A549 (cell line): ENCODE measurements at regions not wholly inside any gene's neighbourhood (a gene's known extent, or its start where the extent isn't known, plus 50 kb on each side); places are given as distances from the start of the nearest gene placed in this dataset.

Experiments
- ATAC-seq, 2 experiments: fragments of 200-7000 bp in 1 of 2; fragments of >200 bp in 1 of 2; cut with Nextera tagmentation in 1 of 2; cut with Tn5 transposase in 1 of 2; 3 replicates each; pipeline versions ENCODE4 v1.8.0 to v1.9.1; 2018 to 2020; ENCODE audit warnings: mild to moderate bottlenecking in 1 of 2, moderate library complexity in 1 of 2
- CTCF ChIA-PET: fragments of 300-600 bp; sonication (Branson Sonifier 250); formaldehyde crosslinking; extraction: SDS; loops from one replicate; lab custom pipeline; 2021; ENCODE audit warnings: antibody characterized with exemption, inconsistent platforms; lab: Yijun Ruan, JAX
- POLR2A ChIA-PET: fragments of 350-600 bp; formaldehyde crosslinking; extraction: SDS; loops from one replicate; lab custom pipeline; 2021; ENCODE audit warnings: antibody characterized with exemption, inconsistent platforms; lab: Yijun Ruan, JAX
- DNase-seq, 2 experiments: peaks; one replicate each; pipeline versions ENCODE4 v3.0.0 to v3.0.0-alpha.2; 2011 to 2016; ENCODE audit warnings: low read depth in 1 of 2, low spot score in 1 of 2
- FAIRE-seq: peaks from 2 replicates; lab custom pipeline; 2011; peaks lifted over from hg19 to GRCh38; lab: Jason Lieb, UNC
- H3K27ac ChIP-seq, 2 experiments: fragments of >200 bp; sonication (Bioruptor Twin); formaldehyde crosslinking; 3 replicates each; pipeline ENCODE4 v1.5.1; 2016 to 2017
- H3K4me1 ChIP-seq: fragments of >200 bp; sonication (Bioruptor Twin); formaldehyde crosslinking; 3 replicates; pipeline ENCODE4 v1.6.1; 2016
- H3K4me2 ChIP-seq: fragments of >200 bp; sonication (Bioruptor Twin); formaldehyde crosslinking; 3 replicates; pipeline ENCODE4 v1.6.1; 2016
- H3K4me3 ChIP-seq: fragments of >200 bp; sonication (Bioruptor Twin); formaldehyde crosslinking; 3 replicates; pipeline ENCODE4 v1.5.1; 2016
- H3K9me3 ChIP-seq: fragments of >200 bp; sonication (Bioruptor Twin); formaldehyde crosslinking; 3 replicates; pipeline ENCODE4 v1.6.1; 2016
- CEBPB ChIP-seq, 2 experiments: fragments of >200 bp in 1 of 2; sonication (Bioruptor Twin) in 1 of 2; formaldehyde crosslinking in 1 of 2; IDR thresholded peaks; 2 replicates each; pipeline ENCODE4 v1.6.1; 2012 to 2016
- CHD4 ChIP-seq: fragments of 200-600 bp; sonication (generic); IDR thresholded peaks from 2 replicates; pipeline ENCODE4 v1.6.1; 2016; ENCODE audit warnings: antibody characterized with exemption, mild to moderate bottlenecking, borderline replicate concordance
- CTCF ChIP-seq: fragments of >200 bp; sonication (Bioruptor Twin); formaldehyde crosslinking; IDR thresholded peaks from 3 replicates; pipeline ENCODE4 v1.5.1; 2016
- EHF ChIP-seq: fragments of 250-450 bp; sonication (Bioruptor Pico); IDR thresholded peaks from 2 replicates; pipeline ENCODE4 v1.5.0; 2020; ENCODE audit warnings: mild to moderate bottlenecking
- EP300 ChIP-seq, 2 experiments: fragments of >200 bp; sonication (Bioruptor Twin); formaldehyde crosslinking; IDR thresholded peaks; 2 replicates in 1 of 2; 3 replicates in 1 of 2; pipeline ENCODE4 v1.6.1; 2016 to 2017
- ESRRA ChIP-seq: fragments of 150-350 bp; IDR thresholded peaks from 2 replicates; pipeline ENCODE4 v1.6.1; 2014; ENCODE audit warnings: mild to moderate bottlenecking, low read length, borderline replicate concordance
- FOSB ChIP-seq: fragments of 250-450 bp; sonication (Bioruptor Pico); IDR thresholded peaks from 2 replicates; pipeline ENCODE4 v1.5.0; 2020; ENCODE audit warnings: mild to moderate bottlenecking, moderate library complexity
- FOSL2 ChIP-seq, 2 experiments: fragments of 450-650 bp in 1 of 2; fragments of >200 bp in 1 of 2; sonication (Bioruptor Twin) in 1 of 2; formaldehyde crosslinking; IDR thresholded peaks; 2 replicates each; pipeline versions ENCODE4 v1.5.0 to v1.6.1; 2016 to 2020; ENCODE audit warnings: mild to moderate bottlenecking in 1 of 2, moderate library complexity in 1 of 2
- HEYL ChIP-seq: fragments of 250-450 bp; sonication (Bioruptor Pico); IDR thresholded peaks from 2 replicates; pipeline ENCODE4 v1.8.0; 2021; ENCODE audit warnings: mild to moderate bottlenecking, moderate library complexity
- HOXB5 ChIP-seq: fragments of 250-450 bp; sonication (Bioruptor Pico); IDR thresholded peaks from 2 replicates; pipeline ENCODE4 v1.5.0; 2020; ENCODE audit warnings: mild to moderate bottlenecking, moderate library complexity
- JUN ChIP-seq, 2 experiments: fragments of >200 bp; sonication (Bioruptor Twin); formaldehyde crosslinking; IDR thresholded peaks; 2 replicates in 1 of 2; 3 replicates in 1 of 2; pipeline ENCODE4 v1.6.1; 2016 to 2017
- MAZ ChIP-seq: fragments of 150-350 bp; IDR thresholded peaks from 2 replicates; pipeline ENCODE4 v1.6.1; 2014; ENCODE audit warnings: antibody characterized with exemption, low read depth, low read length, borderline replicate concordance
- MYC ChIP-seq: IDR thresholded peaks from 2 replicates; pipeline ENCODE4 v1.6.1; 2012; ENCODE audit warnings: mild to moderate bottlenecking, inconsistent platforms, low read length, improper control_type of control experiment, borderline replicate concordance
- NFE2L2 ChIP-seq: fragments of 150-350 bp; conservative IDR thresholded peaks from 2 replicates; pipeline ENCODE4 v1.6.1; 2014; ENCODE audit warnings: low read length
- ZC3H11A ChIP-seq: fragments of 450-650 bp; IDR thresholded peaks from 2 replicates; pipeline ENCODE4 v1.6.1; 2014; ENCODE audit warnings: antibody characterized with exemption, mild to moderate bottlenecking
- ZNF302 ChIP-seq: fragments of 250-450 bp; sonication (Bioruptor Pico); IDR thresholded peaks from 2 replicates; pipeline ENCODE4 v1.9.0; 2021; ENCODE audit warnings: inconsistent platforms, mild to moderate bottlenecking, moderate library complexity
- WGBS: methylation state at CpG from one replicate; pipeline ENCODE4 v1.1.6; 2017; ENCODE audit errors: missing lambda C conversion rate; 5-methylcytosine and 5-hydroxymethylcytosine counted together
- TF ChIP-seq, protein P1 (sequence below): IDR thresholded peaks from 2 replicates; pipeline ENCODE4 v1.6.1; 2012; ENCODE audit warnings: low read depth, borderline replicate concordance

- TF ChIP-seq ZNF302 (CRISPR knock-in tag) (no peak), NFE2L2 (no peak), ZC3H11A (no peak), CTCF (no peak), HEYL (CRISPR knock-in tag) (no peak), CEBPB (IDR thresholded peaks at IDR 0.05) (no peak), EHF (CRISPR knock-in tag) (no peak), ESRRA (no peak), HOXB5 (CRISPR knock-in tag) (no peak), FOSB (no peak), JUN (IDR thresholded peaks at IDR 0.05) (no peak), MYC (no peak)
- TF ChIP-seq, protein P1, sequence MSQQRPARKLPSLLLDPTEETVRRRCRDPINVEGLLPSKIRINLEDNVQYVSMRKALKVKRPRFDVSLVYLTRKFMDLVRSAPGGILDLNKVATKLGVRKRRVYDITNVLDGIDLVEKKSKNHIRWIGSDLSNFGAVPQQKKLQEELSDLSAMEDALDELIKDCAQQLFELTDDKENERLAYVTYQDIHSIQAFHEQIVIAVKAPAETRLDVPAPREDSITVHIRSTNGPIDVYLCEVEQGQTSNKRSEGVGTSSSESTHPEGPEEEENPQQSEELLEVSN, result no peak
- ChIA-PET CTCF (interaction anchor here (0.7 kb wide), 1 partner anchor 27 kb away, joined by 4 read pairs; no protein-coding TSS in a partner anchor), POLR2A (no interaction called here)
- ATAC-seq, result no peak
- FAIRE-seq, result no peak
- 53% methylated on average over 5 of the region's 5 CpGs for WGBS
- H3K9me3 ChIP-seq, result no peaks in the 10 kb centered on the region
- H3K4me3 ChIP-seq, result no peak overlapping the region
- no peaks in the 10 kb centered on the region for H3K4me1 ChIP-seq
- H3K27ac ChIP-seq, result no peak overlapping the region
- no peak for DNase-seq
- H3K4me2 ChIP-seq, result no peak overlapping the region
These were observed 70.1 kb upstream of the ARHGAP21 start for GRCh38 chr10:24793648-24794379.

- Histone ChIP-seq H3K9me3 (no peaks in the 10 kb centered on the region), H3K4me3 (no peak overlapping the region), H3K4me2 (no peak overlapping the region), H3K27ac (no peak overlapping the region), H3K4me1 (no peaks in the 10 kb centered on the region)
- ChIA-PET POLR2A (no interaction called here), CTCF (interaction anchor here (0.5 kb wide), 1 partner anchor 273 kb away, joined by 3 read pairs; no protein-coding TSS in a partner anchor)
- no peak for FAIRE-seq
- no peak for DNase-seq
- WGBS, result 18% methylated on average over 2 of the region's 2 CpGs
- TF ChIP-seq MAZ (no peak), HOXB5 (CRISPR knock-in tag) (no peak)
- no peak for ATAC-seq
These were observed 69.0 kb upstream of the ARHGAP21 start for GRCh38 chr10:24792638-24793037.

DNA sequence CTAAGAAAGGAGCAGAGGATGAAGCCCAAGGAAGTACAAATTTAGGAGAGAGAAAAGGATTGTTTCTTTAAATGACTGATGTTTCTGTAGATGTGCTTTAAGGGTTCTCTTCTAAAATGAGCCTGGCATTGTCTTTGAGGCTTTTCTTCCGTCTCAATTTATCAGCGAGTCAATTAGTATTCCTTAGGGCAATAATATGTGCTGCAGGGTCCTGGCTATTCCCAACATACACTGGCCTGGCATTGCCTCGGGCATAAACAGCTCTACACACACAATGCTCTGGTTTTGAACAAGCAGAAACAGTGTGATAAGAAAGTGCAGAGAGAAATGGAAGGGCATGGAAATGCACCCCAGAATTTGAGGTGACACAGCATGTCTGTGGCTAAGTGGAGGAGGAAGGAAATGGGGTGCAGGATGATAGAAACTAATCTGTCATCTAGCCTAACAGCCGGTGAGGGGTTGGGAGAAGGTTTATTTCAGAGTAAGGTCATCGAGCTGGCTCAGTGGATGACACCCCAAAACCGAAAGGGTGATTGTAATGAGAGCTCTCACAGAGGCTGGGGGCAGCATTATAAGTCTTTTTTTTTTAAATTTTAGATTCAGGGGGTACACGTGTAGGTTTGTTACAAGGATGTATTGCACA is 67.5 kb upstream of the ARHGAP21 start:
- WGBS, result 65% methylated on average over 7 of the region's 7 CpGs
- ChIA-PET POLR2A (no interaction called here), CTCF (no interaction called here)
- no peaks in the 10 kb centered on the region for H3K9me3 ChIP-seq
- no peak for FAIRE-seq
- H3K27ac ChIP-seq, result no peak overlapping the region
- no peaks in the 10 kb centered on the region for H3K4me1 ChIP-seq
- no peak overlapping the region for H3K4me2 ChIP-seq
- no peak for TF ChIP-seq EP300 (IDR thresholded peaks at IDR 0.05)
- H3K4me3 ChIP-seq, result no peak overlapping the region
- no peak for ATAC-seq
- DNase-seq, result no peak

DNA sequence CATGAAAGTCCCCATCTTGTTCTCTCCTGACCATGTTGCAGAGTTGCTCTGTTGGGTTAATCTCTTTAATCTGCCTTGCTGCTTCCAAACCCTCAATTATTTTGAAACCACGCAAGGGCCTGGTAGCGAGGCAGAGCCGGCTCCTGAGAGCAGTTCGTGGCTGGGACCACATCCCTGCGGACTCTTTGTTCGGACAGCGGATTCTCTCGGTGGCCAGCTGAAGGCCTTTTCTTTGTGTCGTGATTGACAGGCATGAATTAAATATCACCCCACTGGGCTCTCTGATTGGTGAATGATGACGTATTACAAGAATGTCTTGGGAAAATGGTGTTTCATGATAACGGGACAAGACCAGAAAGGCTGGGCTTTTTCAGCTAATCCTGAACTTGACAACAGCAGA is 66.9 kb upstream of the ARHGAP21 start:
- Histone ChIP-seq H3K4me3 (no peak overlapping the region), H3K4me1 (no peaks in the 10 kb centered on the region), H3K9me3 (no peaks in the 10 kb centered on the region), H3K4me2 (no peak overlapping the region), H3K27ac (no peak overlapping the region)
- ATAC-seq (no peak), FAIRE-seq (no peak), DNase-seq (no peak)
- CTCF ChIA-PET, result no interaction called here
- POLR2A ChIA-PET, result no interaction called here
- WGBS, result 90% methylated on average over 11 of the region's 11 CpGs
- TF ChIP-seq FOSB (no peak), CHD4 (no peak), FOSL2 (IDR thresholded peaks at IDR 0.05) (no peak), FOSL2 (CRISPR knock-in tag; IDR thresholded peaks at IDR 0.05) (no peak)
